ENCODE measurements at regions not wholly inside any gene's neighbourhood (a gene's known extent, or its start where the extent isn't known, plus 50 kb on each side); places are given as distances from the start of the nearest gene placed in this dataset.
A peak's percentile ranks its signal among the peaks of the same experiment; 100 is the strongest.

DNA sequence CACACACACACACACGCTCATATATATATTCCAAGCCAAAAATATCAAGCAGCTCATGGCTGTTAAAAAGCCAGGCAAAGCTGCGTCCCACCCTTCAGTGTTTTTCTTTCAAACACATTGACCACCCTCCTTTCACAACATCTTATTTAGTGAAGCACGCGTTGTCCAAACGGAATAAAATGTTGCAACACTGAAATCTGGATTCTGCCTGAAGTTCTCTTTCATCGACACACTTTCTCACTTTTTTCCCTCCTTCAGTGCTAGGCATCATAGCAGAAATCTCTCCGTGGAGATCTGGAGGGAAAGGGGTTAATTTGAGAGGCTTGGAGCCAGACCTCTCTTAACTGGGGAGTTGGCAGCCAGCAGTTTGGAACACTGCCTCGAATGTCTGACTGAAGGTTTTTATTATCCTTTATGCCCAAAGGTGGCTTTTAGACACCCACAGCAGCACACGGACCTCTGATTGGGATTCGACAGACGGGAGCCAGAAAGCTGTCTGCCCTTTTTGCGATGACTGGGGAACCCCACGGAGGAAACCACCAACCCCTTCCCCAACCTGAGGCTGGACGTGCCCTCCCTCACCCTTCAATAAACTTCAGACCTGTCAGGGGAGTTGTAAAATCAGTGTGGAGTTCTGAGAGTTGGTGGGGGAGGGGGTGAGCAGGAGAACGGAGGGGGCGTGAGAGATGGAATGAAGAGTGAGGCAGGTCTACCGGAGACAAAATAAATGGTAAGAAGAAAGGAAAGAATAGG, 833.6 kb upstream of the SOX9 start:
- DNase-seq (ENCODE audit: low spot score in 2 of 2): no peak
- no peaks in the 10 kb centered on the region for H3K27me3 ChIP-seq
- TF ChIP-seq, protein P1, sequence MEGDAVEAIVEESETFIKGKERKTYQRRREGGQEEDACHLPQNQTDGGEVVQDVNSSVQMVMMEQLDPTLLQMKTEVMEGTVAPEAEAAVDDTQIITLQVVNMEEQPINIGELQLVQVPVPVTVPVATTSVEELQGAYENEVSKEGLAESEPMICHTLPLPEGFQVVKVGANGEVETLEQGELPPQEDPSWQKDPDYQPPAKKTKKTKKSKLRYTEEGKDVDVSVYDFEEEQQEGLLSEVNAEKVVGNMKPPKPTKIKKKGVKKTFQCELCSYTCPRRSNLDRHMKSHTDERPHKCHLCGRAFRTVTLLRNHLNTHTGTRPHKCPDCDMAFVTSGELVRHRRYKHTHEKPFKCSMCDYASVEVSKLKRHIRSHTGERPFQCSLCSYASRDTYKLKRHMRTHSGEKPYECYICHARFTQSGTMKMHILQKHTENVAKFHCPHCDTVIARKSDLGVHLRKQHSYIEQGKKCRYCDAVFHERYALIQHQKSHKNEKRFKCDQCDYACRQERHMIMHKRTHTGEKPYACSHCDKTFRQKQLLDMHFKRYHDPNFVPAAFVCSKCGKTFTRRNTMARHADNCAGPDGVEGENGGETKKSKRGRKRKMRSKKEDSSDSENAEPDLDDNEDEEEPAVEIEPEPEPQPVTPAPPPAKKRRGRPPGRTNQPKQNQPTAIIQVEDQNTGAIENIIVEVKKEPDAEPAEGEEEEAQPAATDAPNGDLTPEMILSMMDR (IDR thresholded peaks at IDR 0.05): no peak
- TF ChIP-seq EP300 (IDR thresholded peaks at IDR 0.05) (no peak), POLR2A (IDR thresholded peaks at IDR 0.05) (no peak)
- no peak overlapping the region for H3K27ac ChIP-seq
- H3K4me3 ChIP-seq: peak overlapping the region; percentile 19
- WGBS: 16% methylated on average over 17 of the region's 17 CpGs
- H3K36me3 ChIP-seq: no peaks in the 10 kb centered on the region
- H3K9me3 ChIP-seq: no peaks in the 10 kb centered on the region
- H3K4me1 ChIP-seq: peaks cover 7% of the 10 kb centered on the region

DNA sequence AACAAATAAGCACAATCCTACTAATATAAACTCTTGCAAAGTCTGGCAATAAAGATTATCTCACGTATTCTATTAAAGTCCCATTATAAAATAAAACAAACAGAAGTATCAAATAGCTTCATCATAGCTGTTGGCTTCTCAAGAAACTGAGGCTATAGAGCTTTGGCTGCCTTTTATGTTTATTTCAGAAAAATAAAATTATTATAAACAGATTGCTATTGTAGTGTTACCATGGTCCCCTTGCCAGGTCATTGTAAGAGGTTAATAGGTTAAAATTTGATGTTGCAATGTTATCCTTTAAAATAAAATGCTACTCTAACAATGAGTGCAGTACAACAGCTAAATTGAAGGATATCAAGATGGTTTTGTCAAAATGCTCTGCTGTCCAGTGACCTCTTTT, 828.8 kb upstream of the SOX9 start:
- DNase-seq (ENCODE audit: low spot score in 2 of 2): no peak
- Histone ChIP-seq H3K27me3 (no peaks in the 10 kb centered on the region), H3K27ac (no peak overlapping the region), H3K9me3 (no peaks in the 10 kb centered on the region), H3K4me3 (no peak overlapping the region), H3K36me3 (no peaks in the 10 kb centered on the region), H3K4me1 (peaks cover 5% of the 10 kb centered on the region)
- WGBS: 60% methylated on average over 1 of the region's 1 CpG
- no peak for TF ChIP-seq POLR2AphosphoS5 (IDR thresholded peaks at IDR 0.05)
- no peak for TF ChIP-seq EP300 (IDR thresholded peaks at IDR 0.05)
- no peak for TF ChIP-seq POLR2A (IDR thresholded peaks at IDR 0.05)
- TF ChIP-seq, protein P1 (IDR thresholded peaks at IDR 0.05): no peak

DNA sequence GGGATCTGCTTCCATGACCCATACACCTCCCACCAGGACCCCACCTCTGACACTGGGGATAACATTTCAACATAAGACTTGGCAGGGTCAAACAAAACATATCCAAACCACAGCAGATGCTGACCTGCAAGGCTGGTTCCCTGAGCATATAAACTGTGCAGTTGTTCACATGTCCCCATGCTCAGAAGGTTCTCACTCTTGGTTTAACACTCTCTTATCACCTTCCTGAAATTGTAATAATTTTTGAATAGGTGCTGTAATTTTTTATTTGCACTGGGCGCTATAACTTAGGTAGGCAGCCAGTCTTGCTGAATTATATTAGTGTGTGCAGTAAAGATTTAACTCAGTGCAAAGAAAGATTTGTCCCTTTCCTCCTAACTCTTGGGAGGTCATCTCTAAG, 824.8 kb upstream of the SOX9 start:
- Histone ChIP-seq H3K9me3 (no peaks in the 10 kb centered on the region), H3K4me1 (no peaks in the 10 kb centered on the region), H3K27ac (no peak overlapping the region), H3K36me3 (no peaks in the 10 kb centered on the region), H3K4me3 (no peak overlapping the region), H3K27me3 (no peaks in the 10 kb centered on the region)
- no peak for DNase-seq (ENCODE audit: low spot score in 2 of 2)
- TF ChIP-seq EP300 (IDR thresholded peaks at IDR 0.05): no peak
- no peak for TF ChIP-seq POLR2A (IDR thresholded peaks at IDR 0.05)
- WGBS: 84% methylated on average over 1 of the region's 1 CpG

DNA sequence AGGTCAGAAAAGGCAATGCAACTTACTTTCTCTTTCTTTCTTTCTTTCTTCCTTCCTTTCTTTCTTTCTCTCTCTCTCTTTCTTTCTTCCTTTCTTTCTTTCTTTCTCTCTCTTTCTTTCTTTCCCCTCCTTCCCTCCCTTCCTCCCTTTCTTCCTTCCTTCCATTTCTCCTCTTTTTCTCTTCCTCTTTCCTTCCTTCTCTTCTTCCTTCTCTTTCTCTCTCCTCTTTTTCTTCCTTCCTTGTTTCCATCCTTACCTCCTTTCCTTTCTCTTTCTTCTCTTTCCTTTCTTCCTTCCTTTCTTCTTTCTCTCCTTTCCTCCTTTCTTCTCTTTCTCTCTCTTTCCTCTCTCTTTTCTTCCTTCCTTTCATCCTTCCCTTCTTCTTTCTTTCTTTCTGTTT, 819.8 kb upstream of the SOX9 start:
- DNase-seq (ENCODE audit: low spot score in 2 of 2): no peak
- Histone ChIP-seq H3K9me3 (peaks cover 5% of the 10 kb centered on the region), H3K4me3 (no peak overlapping the region), H3K27ac (no peak overlapping the region), H3K27me3 (no peaks in the 10 kb centered on the region), H3K4me1 (no peaks in the 10 kb centered on the region), H3K36me3 (no peaks in the 10 kb centered on the region)
- TF ChIP-seq, protein P1 (IDR thresholded peaks at IDR 0.05): no peak
- TF ChIP-seq EP300 (IDR thresholded peaks at IDR 0.05) (no peak), POLR2AphosphoS5 (IDR thresholded peaks at IDR 0.05) (no peak), POLR2A (IDR thresholded peaks at IDR 0.05) (no peak)

DNA sequence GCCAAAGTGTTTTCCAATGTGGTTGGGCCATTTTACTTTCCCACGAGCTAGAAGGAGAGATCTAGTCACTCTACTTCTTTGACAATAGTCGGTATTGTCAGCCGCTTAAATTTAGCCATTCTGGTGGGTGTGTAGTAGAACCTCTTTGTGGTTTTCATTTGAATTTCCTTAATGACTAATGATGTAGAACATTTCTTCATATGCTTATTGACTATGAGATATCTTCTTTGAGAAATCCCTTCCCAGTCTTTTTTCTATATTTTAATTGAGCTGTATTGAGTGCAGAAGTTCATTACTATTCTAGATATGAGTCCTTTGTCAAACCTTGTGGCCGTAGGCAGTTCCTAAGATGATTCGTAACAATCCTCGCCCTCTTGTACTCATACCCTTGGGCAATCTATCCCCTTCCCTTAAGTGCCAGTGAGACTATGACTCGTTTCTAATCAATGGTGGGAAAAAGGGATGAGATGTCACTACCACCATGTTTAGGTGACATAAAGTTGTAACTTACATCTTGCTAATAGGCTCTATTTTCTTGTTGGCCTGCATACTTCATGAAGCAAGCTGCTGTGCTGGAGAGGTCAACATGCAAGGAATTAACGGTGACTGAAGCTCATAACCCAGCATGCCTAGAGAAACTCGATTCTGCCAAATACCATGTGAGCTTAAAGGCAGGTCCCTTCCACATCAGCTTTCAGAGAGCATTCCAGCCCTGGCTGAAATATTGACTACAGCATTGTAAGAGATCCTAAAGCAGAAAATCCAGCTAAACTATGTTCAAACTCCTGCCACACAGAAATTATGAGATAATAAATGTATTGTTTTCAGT, 817.9 kb upstream of the SOX9 start:
- H3K9me3 ChIP-seq: peaks cover 5% of the 10 kb centered on the region
- H3K4me3 ChIP-seq: no peak overlapping the region
- H3K27ac ChIP-seq: no peak overlapping the region
- H3K27me3 ChIP-seq: no peaks in the 10 kb centered on the region
- H3K36me3 ChIP-seq: no peaks in the 10 kb centered on the region
- TF ChIP-seq, protein P1 (IDR thresholded peaks at IDR 0.05): no peak
- no peak for TF ChIP-seq POLR2A (IDR thresholded peaks at IDR 0.05)
- no peak for TF ChIP-seq EP300 (IDR thresholded peaks at IDR 0.05)
- TF ChIP-seq POLR2AphosphoS5 (IDR thresholded peaks at IDR 0.05): no peak
- no peak for DNase-seq (ENCODE audit: low spot score in 2 of 2)
- WGBS: 68% methylated on average over 9 of the region's 9 CpGs
- H3K4me1 ChIP-seq: no peaks in the 10 kb centered on the region
